ENCODE measurements at regions not wholly inside any gene's neighbourhood (a gene's known extent, or its start where the extent isn't known, plus 50 kb on each side); places are given as distances from the start of the nearest gene placed in this dataset.

GRCh38 chr9:105828171-105828570, 133.8 kb downstream of the TMEM38B start:
- H2AFZ ChIP-seq (ENCODE audit: low read depth) = no peak overlapping the region
- no peaks in the 10 kb centered on the region for H3K36me3 ChIP-seq (ENCODE audit: insufficient read depth)
- no peaks in the 10 kb centered on the region for H3K79me2 ChIP-seq (ENCODE audit: insufficient read depth, low read depth)
- H3K4me3 ChIP-seq (IDR thresholded peaks at IDR 0.05; ENCODE audit: insufficient read depth, low read depth, low read length) = no peak overlapping the region
- no peak overlapping the region for H3K4me2 ChIP-seq
- no peak for TF ChIP-seq CTCF (conservative IDR thresholded peaks at IDR 0.05; ENCODE audit: low read depth, low read length)
- H3K27ac ChIP-seq = no peak overlapping the region
- H4K20me1 ChIP-seq (ENCODE audit: insufficient read depth) = no peaks in the 10 kb centered on the region
- no peaks in the 10 kb centered on the region for H3K4me1 ChIP-seq (ENCODE audit: low read depth, poor library complexity, severe bottlenecking)
- no peaks in the 10 kb centered on the region for H3K27me3 ChIP-seq (ENCODE audit: insufficient read depth, low read depth)
- H3K9ac ChIP-seq = no peak overlapping the region

DNA sequence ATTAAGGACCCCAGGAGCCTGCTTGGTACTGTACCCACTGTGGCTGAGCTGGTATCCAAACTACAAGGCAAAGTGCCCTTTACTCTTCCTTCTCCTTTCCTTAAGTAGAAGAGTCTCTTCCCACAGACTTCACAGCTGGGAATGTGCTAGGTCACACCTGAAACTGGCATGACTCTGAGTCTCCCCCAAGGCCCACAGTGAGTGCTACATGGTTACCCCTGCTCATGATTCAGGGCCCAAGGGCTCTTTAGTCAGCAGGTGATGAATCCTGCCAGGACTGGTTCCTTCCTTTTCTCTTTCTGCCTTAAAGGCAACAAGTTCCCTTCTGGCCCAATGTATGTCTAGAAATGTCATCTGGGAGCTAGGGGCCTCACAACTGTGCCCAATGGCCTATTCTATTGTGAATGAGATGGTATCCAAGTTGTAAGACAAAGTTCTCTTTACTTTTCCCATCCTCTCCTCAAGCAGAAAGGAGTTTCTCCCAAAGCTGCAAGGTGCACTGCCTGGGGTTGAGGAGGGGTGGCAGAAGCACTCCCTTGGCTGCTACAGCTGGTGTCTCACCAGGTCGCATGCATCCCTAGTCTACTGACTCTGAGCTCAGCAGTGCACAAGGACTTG, 134.4 kb downstream of the TMEM38B start:
- Histone ChIP-seq H3K9ac (no peak overlapping the region), H3K27me3 (ENCODE audit: insufficient read depth, low read depth) (no peaks in the 10 kb centered on the region), H3K4me1 (ENCODE audit: low read depth, poor library complexity, severe bottlenecking) (no peaks in the 10 kb centered on the region), H3K79me2 (ENCODE audit: insufficient read depth, low read depth) (no peaks in the 10 kb centered on the region), H2AFZ (ENCODE audit: low read depth) (no peak overlapping the region), H4K20me1 (ENCODE audit: insufficient read depth) (no peaks in the 10 kb centered on the region), H3K4me3 (IDR thresholded peaks at IDR 0.05; ENCODE audit: insufficient read depth, low read depth, low read length) (no peak overlapping the region), H3K36me3 (ENCODE audit: insufficient read depth) (no peaks in the 10 kb centered on the region), H3K4me2 (no peak overlapping the region), H3K27ac (no peak overlapping the region)
- no peak for TF ChIP-seq CTCF (conservative IDR thresholded peaks at IDR 0.05; ENCODE audit: low read depth, low read length)

GRCh38 chr9:105830461-105830860, 136.1 kb downstream of the TMEM38B start:
- Histone ChIP-seq H3K79me2 (ENCODE audit: insufficient read depth, low read depth) (no peaks in the 10 kb centered on the region), H3K36me3 (ENCODE audit: insufficient read depth) (no peaks in the 10 kb centered on the region), H3K9ac (no peak overlapping the region), H3K4me3 (IDR thresholded peaks at IDR 0.05; ENCODE audit: insufficient read depth, low read depth, low read length) (no peak overlapping the region), H3K27me3 (ENCODE audit: insufficient read depth, low read depth) (no peaks in the 10 kb centered on the region), H3K4me2 (no peak overlapping the region), H3K4me1 (ENCODE audit: low read depth, poor library complexity, severe bottlenecking) (no peaks in the 10 kb centered on the region), H4K20me1 (ENCODE audit: insufficient read depth) (no peaks in the 10 kb centered on the region), H3K27ac (no peak overlapping the region), H2AFZ (ENCODE audit: low read depth) (no peak overlapping the region)
- no peak for TF ChIP-seq CTCF (conservative IDR thresholded peaks at IDR 0.05; ENCODE audit: low read depth, low read length)

- Histone ChIP-seq H3K4me2 (no peak overlapping the region), H3K27ac (no peak overlapping the region)
- no peak for TF ChIP-seq CTCF (conservative IDR thresholded peaks at IDR 0.05; ENCODE audit: low read depth, low read length)
These were observed 137.9 kb downstream of the TMEM38B start for GRCh38 chr9:105832096-105832710.

More at GRCh38 chr9:105832096-105832710, 137.9 kb downstream of the TMEM38B start:
- no peak overlapping the region for H2AFZ ChIP-seq (ENCODE audit: low read depth)
- no peak overlapping the region for H3K9ac ChIP-seq
- H3K79me2 ChIP-seq (ENCODE audit: insufficient read depth, low read depth) = no peaks in the 10 kb centered on the region
- H4K20me1 ChIP-seq (ENCODE audit: insufficient read depth) = no peaks in the 10 kb centered on the region
- no peaks in the 10 kb centered on the region for H3K36me3 ChIP-seq (ENCODE audit: insufficient read depth)
- H3K4me3 ChIP-seq (IDR thresholded peaks at IDR 0.05; ENCODE audit: insufficient read depth, low read depth, low read length) = no peak overlapping the region
- no peaks in the 10 kb centered on the region for H3K27me3 ChIP-seq (ENCODE audit: insufficient read depth, low read depth)
- H3K4me1 ChIP-seq (ENCODE audit: low read depth, poor library complexity, severe bottlenecking) = no peaks in the 10 kb centered on the region

Measured in KMS-11 (cell line).